ENCODE measurements at regions not wholly inside any gene's neighbourhood (a gene's known extent, or its start where the extent isn't known, plus 50 kb on each side); places are given as distances from the start of the nearest gene placed in this dataset.

DNA sequence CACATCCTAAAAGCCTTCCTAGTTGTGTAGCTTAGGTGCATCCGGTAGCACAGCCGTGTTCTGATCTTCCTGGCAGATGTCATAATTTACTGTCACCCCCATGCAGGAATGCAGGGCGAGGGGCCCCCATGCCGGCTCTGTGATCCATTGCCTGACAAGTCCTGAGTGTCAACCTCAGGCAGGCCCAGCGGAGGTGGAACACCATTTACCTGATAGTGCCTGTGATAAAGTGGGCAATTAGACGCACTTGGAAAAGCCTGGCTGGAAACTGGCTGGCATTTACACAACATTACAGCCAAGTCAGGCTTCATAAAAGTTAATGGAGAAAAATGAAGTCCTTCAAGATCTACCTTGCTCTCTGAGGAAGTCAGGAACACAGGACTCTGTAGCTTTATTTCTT is 521.4 kb upstream of the JAG1 start:
- TF ChIP-seq CTCF (conservative IDR thresholded peaks at IDR 0.05 in 1 of 2, IDR thresholded peaks at IDR 0.05 in 1 of 2; ENCODE audit: extremely low read depth in 1 of 2, insufficient read depth in 1 of 2, low read depth in 1 of 2, low read length in 2 of 2), result no peak
- no peak for TF ChIP-seq EZH2 (IDR thresholded peaks at IDR 0.05; ENCODE audit: borderline replicate concordance, low read length)

Measured in mammary epithelial cell (primary cell).